T-cell (primary cell): ENCODE measurements at regions not wholly inside any gene's neighbourhood (a gene's known extent, or its start where the extent isn't known, plus 50 kb on each side); places are given as distances from the start of the nearest gene placed in this dataset.
"Not testable (repeated sequence)": the region's sequence is repeated elsewhere in the genome, so short reads cannot be mapped to it uniquely, and the experiment has no call there.

Experiments used
- ATAC-seq, 4 experiments: fragments of 200-7000 bp in 3 of 4; fragments of 150-1000 bp in 1 of 4; cut with Tn5 transposase; replicated peaks in 1 of 4; 1 replicate in 3 of 4; 2 replicates in 1 of 4; pipeline ENCODE4 v1.10.0; 2021; ENCODE audit warnings: moderate library complexity in 3 of 4, mild to moderate bottlenecking in 2 of 4, moderate number of reproducible peaks in 1 of 4
- CTCF ChIA-PET, 2 donors: fragments of 300-600 bp; sonication (Branson Sonifier 250); formaldehyde crosslinking; loops; one replicate each; lab custom pipeline; 2022; ENCODE audit warnings: antibody characterized with exemption in 2 of 2; lab: Charles Lee
- POLR2A ChIA-PET, 2 donors: fragments of 300-600 bp; sonication (Branson Sonifier 250); formaldehyde crosslinking; loops; one replicate each; lab custom pipeline; 2022; ENCODE audit warnings: antibody characterized with exemption in 2 of 2; lab: Charles Lee
- DNase-seq, 35 experiments: peaks; one replicate each; pipeline versions ENCODE4 v3.0.0 to v3.0.0-alpha.2; 2013 to 2023
- H3K27ac ChIP-seq: one replicate; pipeline ENCODE4 v1.5.1; 2013; ENCODE audit warnings: low read length
- H3K27me3 ChIP-seq, 2 experiments: replicated peaks in 1 of 2; 1 replicate in 1 of 2; 2 replicates in 1 of 2; pipeline versions ENCODE4 v1.6.1 to v1.7.0; 2013; ENCODE audit warnings: low read length in 1 of 2, mixed read lengths in 1 of 2; ENCODE audit not compliant: control insufficient read depth in 2 of 2, insufficient read depth in 2 of 2; ENCODE audit errors: extremely low read depth in 1 of 2
- H3K36me3 ChIP-seq, 2 donors: 1 replicate in 1 of 2; 2 replicates in 1 of 2; pipeline versions ENCODE4 v1.6.1 to v1.7.0; 2013; ENCODE audit warnings: low read length in 1 of 2; ENCODE audit not compliant: control insufficient read depth in 2 of 2, insufficient read depth in 1 of 2; ENCODE audit errors: extremely low read depth in 1 of 2
- H3K4me1 ChIP-seq, 2 experiments: 1 replicate in 1 of 2; 2 replicates in 1 of 2; pipeline versions ENCODE4 v1.6.1 to v1.7.0; 2013; ENCODE audit warnings: low read length in 2 of 2, mixed read lengths in 1 of 2; ENCODE audit not compliant: insufficient read depth in 2 of 2, control insufficient read depth in 1 of 2; ENCODE audit errors: extremely low read depth in 1 of 2
- H3K4me3 ChIP-seq, 2 donors: 1 replicate in 1 of 2; 2 replicates in 1 of 2; pipeline versions ENCODE4 v1.5.1 to v1.7.0; 2013; ENCODE audit warnings: mild to moderate bottlenecking in 2 of 2, low read length in 1 of 2, moderate library complexity in 1 of 2; ENCODE audit not compliant: control insufficient read depth in 1 of 2; ENCODE audit errors: extremely low read depth in 1 of 2
- H3K9me3 ChIP-seq: 2 replicates; pipeline ENCODE4 v1.7.0; 2013
- H3K27ac Mint-ChIP-seq, 2 donors: one replicate each; pipeline ENCODE4 v1.8.0; 2020 to 2021; ENCODE audit warnings: mild to moderate bottlenecking in 2 of 2, mixed read lengths in 2 of 2
- H3K27me3 Mint-ChIP-seq, 2 donors: one replicate each; pipeline ENCODE4 v1.8.0; 2021 to 2022; ENCODE audit warnings: mixed read lengths in 2 of 2
- H3K36me3 Mint-ChIP-seq: one replicate; pipeline ENCODE4 v1.8.0; 2021; ENCODE audit warnings: mixed read lengths
- H3K4me1 Mint-ChIP-seq, 3 donors: one replicate each; pipeline ENCODE4 v1.8.0; 2020 to 2022; ENCODE audit warnings: mixed read lengths in 3 of 3, mild to moderate bottlenecking in 1 of 3
- H3K4me3 Mint-ChIP-seq, 3 donors: one replicate each; pipeline ENCODE4 v1.8.0; 2020 to 2022; ENCODE audit warnings: mild to moderate bottlenecking in 3 of 3, mixed read lengths in 3 of 3, moderate library complexity in 3 of 3
- H3K9me3 Mint-ChIP-seq, 3 donors: one replicate each; pipeline ENCODE4 v1.8.0; 2020 to 2022; ENCODE audit warnings: mixed read lengths in 3 of 3
- WGBS: methylation state at CpG from one replicate; pipeline ENCODE4 v1.1.5; 2013; ENCODE audit warnings: missing lambda C conversion rate; ENCODE audit not compliant: insufficient coverage; 5-methylcytosine and 5-hydroxymethylcytosine counted together

DNA sequence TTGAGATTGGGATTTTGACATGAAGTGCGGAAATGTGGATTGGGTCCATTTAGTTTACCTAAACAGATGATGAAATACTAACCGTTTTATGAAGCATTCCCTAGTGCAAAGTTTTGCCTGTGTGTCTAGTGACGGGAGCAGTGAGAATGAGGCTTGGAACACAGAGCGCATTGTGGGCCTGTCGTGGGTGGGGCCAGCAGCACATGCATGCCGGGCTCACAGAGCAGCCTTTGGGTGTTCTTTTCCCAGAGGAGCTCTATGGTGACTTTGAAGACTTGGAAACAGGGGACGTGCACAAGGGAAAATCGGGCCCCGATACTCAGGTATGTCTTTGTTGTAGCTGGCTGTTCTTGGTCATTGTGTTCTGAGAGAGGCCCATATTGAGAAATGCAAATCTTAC is 388.1 kb downstream of the GOLGA6L6 start:
- H3K4me1 Mint-ChIP-seq, H3K9me3 ChIP-seq, H3K36me3 ChIP-seq, H3K27ac ChIP-seq, H3K4me3 ChIP-seq, H3K4me3 Mint-ChIP-seq, H3K4me1 ChIP-seq, H3K36me3 Mint-ChIP-seq, DNase-seq, CTCF ChIA-PET, H3K9me3 Mint-ChIP-seq, H3K27ac Mint-ChIP-seq, H3K27me3 ChIP-seq, POLR2A ChIA-PET, H3K27me3 Mint-ChIP-seq, ATAC-seq: not testable (repeated sequence)
- WGBS = no CpG with 5 or more reads among the region's 9 CpGs

DNA sequence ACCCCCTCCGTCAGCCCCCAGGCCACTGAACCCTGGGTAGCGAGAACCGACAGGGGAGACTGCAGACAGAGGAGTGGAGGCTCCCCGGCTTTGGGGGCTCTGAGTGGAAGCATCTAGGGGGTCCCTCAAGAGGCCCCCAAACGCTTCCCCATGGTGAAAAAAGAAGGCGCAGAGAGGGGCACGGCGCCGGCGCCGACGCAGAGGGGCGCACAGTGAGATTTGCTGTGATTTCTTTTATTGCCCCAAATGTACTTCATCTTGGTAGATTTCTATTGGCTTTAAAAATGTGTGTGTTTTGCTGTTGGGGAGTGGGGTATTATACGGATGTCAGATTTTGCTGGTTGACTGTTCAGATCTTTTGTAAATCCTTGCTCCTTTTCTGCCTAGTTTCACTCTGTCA is 392.9 kb downstream of the GOLGA6L6 start:
- CTCF ChIA-PET = not testable (repeated sequence)
- no CpG with 5 or more reads among the region's 14 CpGs for WGBS

DNA sequence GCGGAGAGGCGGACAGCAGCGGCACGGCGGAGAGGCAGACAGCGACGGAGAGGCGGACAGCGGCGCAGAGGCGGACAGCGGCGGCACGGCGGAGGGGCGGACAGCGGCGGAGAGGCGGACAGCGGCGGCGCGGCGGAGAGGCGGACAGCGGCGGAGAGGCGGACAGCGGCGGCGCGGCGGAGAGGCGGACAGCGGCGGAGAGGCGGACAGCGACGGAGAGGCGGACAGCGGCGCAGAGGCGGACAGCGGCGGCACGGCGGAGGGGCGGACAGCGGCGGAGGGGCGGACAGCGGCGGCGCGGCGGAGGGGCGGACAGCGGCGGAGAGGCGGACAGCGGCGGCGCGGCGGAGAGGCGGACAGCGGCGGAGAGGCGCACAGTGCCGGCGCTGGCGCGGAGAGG is 393.6 kb downstream of the GOLGA6L6 start:
- CTCF ChIA-PET = not testable (repeated sequence)
- WGBS = 93% methylated on average over 30 of the region's 73 CpGs

More for the DNA sequence above, 392.9 kb downstream of the GOLGA6L6 start:
- H3K36me3 ChIP-seq, H3K27me3 ChIP-seq, POLR2A ChIA-PET, H3K9me3 Mint-ChIP-seq, ATAC-seq, H3K4me1 ChIP-seq, H3K27ac ChIP-seq, DNase-seq, H3K27me3 Mint-ChIP-seq, H3K27ac Mint-ChIP-seq, H3K4me1 Mint-ChIP-seq, H3K4me3 ChIP-seq, H3K4me3 Mint-ChIP-seq, H3K36me3 Mint-ChIP-seq, H3K9me3 ChIP-seq: not testable (repeated sequence)

DNA sequence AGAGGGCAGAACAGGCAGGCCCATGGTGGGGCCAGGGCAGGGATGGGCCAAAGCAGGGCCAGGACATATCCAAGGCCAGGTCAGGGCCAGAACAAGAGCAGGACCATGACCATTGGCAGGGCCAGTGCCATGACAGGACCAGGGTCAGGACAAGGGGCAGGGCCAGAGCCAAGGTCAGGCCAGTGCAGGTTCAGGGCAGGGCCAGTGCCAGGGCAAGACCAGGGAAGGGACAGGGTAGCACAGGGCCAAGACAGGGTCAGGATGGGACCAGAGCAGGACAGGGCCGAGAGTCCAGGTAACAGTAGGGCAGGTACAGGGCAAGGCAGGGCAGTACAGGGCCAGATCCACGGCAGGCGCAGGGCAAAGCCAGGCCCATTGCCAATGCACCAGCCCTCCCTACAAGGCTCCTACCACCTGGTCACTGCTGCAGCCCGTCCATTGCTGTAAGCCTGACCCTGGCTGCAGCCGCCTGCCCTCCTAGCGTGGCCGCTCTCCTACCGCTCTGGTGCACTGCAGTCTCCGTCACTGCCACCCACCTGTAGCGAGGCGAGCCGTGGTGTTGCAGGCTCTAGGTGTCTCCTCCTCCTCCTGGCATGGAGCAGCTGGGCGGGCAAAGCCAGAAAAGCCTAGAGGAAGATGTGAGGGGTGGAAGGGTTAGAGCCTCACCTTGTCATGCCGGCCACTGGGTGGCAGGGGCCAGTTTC is 397.1 kb downstream of the GOLGA6L6 start:
- H3K9me3 Mint-ChIP-seq, H3K4me3 ChIP-seq, H3K27ac ChIP-seq, POLR2A ChIA-PET, H3K4me3 Mint-ChIP-seq, H3K36me3 ChIP-seq, H3K27me3 ChIP-seq, ATAC-seq, H3K36me3 Mint-ChIP-seq, H3K4me1 Mint-ChIP-seq, DNase-seq, H3K27ac Mint-ChIP-seq, H3K4me1 ChIP-seq, CTCF ChIA-PET, H3K9me3 ChIP-seq, H3K27me3 Mint-ChIP-seq: not testable (repeated sequence)
- 96% methylated on average over 4 of the region's 14 CpGs for WGBS

More for the DNA sequence above, 393.6 kb downstream of the GOLGA6L6 start:
- H3K9me3 ChIP-seq, H3K27me3 ChIP-seq, H3K27me3 Mint-ChIP-seq, ATAC-seq, DNase-seq, H3K9me3 Mint-ChIP-seq, H3K36me3 Mint-ChIP-seq, H3K36me3 ChIP-seq, H3K27ac Mint-ChIP-seq, H3K4me1 Mint-ChIP-seq, H3K4me3 ChIP-seq, H3K4me3 Mint-ChIP-seq, H3K27ac ChIP-seq, H3K4me1 ChIP-seq, POLR2A ChIA-PET: not testable (repeated sequence)

DNA sequence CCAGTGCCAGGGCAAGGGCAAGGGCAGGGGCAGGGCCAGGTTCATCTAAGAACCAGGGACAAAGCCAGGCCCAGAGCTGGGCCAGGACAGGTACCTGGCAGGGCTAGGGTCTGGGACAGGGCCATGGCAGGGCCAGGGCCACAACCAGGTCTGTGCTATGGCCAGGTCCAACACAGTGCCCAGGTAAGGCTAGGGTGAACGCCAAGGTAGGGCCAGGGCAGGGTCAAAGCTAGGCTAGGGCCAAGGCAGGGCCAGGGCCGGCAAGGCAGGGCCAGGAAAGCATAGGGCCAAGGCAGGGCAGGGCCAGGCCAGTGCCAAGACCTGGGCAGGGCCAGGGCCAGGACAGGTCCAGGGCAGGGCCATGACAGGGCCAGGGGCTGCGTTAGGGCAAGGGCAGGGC is 398.7 kb downstream of the GOLGA6L6 start:
- WGBS = no CpG with 5 or more reads among the region's 3 CpGs
- H3K27me3 Mint-ChIP-seq, H3K4me1 Mint-ChIP-seq, H3K4me3 ChIP-seq, ATAC-seq, DNase-seq, H3K9me3 ChIP-seq, CTCF ChIA-PET, H3K4me1 ChIP-seq, H3K27ac Mint-ChIP-seq, H3K36me3 ChIP-seq, H3K36me3 Mint-ChIP-seq, H3K27me3 ChIP-seq, POLR2A ChIA-PET, H3K27ac ChIP-seq, H3K4me3 Mint-ChIP-seq, H3K9me3 Mint-ChIP-seq: not testable (repeated sequence)

DNA sequence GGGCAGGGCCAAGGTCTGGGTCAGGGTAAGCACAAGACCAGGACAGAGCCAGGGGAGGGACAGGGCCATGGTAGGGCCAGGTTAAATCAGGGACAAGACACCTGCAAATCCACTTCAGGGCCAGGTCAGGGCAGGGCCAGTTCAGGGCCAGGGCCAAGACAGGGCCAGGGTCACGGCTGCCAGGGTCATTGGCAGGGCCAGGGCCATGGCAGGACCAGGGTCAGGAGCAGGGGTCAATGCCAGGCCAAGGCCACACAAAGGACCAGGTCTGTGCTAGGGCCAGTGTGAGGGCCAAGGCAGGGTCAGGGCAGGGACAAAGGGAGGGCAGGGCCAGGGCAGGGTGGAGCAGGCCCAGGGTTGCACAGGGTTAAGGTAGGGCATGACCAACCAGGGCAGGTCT is 399.2 kb downstream of the GOLGA6L6 start:
- DNase-seq = peak in 1 of 35 experiments; percentile 25
- H3K4me1 Mint-ChIP-seq = not testable (repeated sequence)

DNA sequence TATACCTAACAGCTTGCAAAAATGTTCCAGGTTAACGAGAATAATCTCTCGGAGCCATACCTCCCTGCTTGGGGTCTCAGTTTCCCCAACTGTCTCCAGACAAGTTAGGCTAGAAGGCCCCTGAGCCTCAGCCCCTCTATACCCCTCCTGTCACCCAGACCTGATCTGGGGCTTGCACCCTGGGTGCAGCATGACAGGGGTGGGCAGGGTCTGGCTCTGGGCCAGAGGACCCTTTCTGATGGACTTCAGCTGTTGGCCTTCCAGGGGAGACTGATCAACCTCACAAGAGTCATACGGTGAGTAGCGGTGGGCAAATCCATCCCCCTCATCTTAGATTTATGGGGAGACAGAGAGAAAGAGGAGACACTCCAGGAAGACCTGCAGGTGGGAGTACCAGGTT is 416.9 kb downstream of the GOLGA6L6 start:
- H3K27ac ChIP-seq, H3K9me3 Mint-ChIP-seq, H3K4me1 ChIP-seq, H3K4me1 Mint-ChIP-seq, H3K36me3 Mint-ChIP-seq, CTCF ChIA-PET, H3K27me3 ChIP-seq, H3K9me3 ChIP-seq, H3K4me3 Mint-ChIP-seq, DNase-seq, H3K27me3 Mint-ChIP-seq, ATAC-seq, H3K27ac Mint-ChIP-seq, H3K36me3 ChIP-seq, H3K4me3 ChIP-seq, POLR2A ChIA-PET: not testable (repeated sequence)
- WGBS = no CpG with 5 or more reads among the region's 4 CpGs

More for the DNA sequence above, 399.2 kb downstream of the GOLGA6L6 start:
- H3K27me3 ChIP-seq, ATAC-seq, H3K4me3 ChIP-seq, H3K4me1 ChIP-seq, H3K9me3 ChIP-seq, H3K36me3 Mint-ChIP-seq, H3K36me3 ChIP-seq, H3K4me3 Mint-ChIP-seq, CTCF ChIA-PET, H3K9me3 Mint-ChIP-seq, H3K27ac ChIP-seq, H3K27ac Mint-ChIP-seq, POLR2A ChIA-PET, H3K27me3 Mint-ChIP-seq: not testable (repeated sequence)
- 57% methylated on average over 1 of the region's 1 CpG for WGBS
